H1 (cell line): ENCODE measurements at regions not wholly inside any gene's neighbourhood (a gene's known extent, or its start where the extent isn't known, plus 50 kb on each side); places are given as distances from the start of the nearest gene placed in this dataset.

Experiments used
- CHD2 ChIP-seq: IDR thresholded peaks from 2 replicates; pipeline ENCODE4 v1.6.1; 2012; ENCODE audit warnings: low read length, improper control_type of control experiment
- CREB1 ChIP-seq: IDR thresholded peaks from 2 replicates; pipeline ENCODE4 v1.6.1; 2012; ENCODE audit warnings: inconsistent platforms
- CTCF ChIP-seq, 3 experiments: IDR thresholded peaks; 1 replicate in 2 of 3; 2 replicates in 1 of 3; pipeline versions ENCODE4 v1.5.1 to v1.6.1; 2011; ENCODE audit warnings: low read length in 3 of 3, mild to moderate bottlenecking in 3 of 3, inconsistent platforms in 2 of 3, low read depth in 1 of 3, moderate library complexity in 1 of 3; ENCODE audit not compliant: insufficient read depth in 1 of 3; ENCODE audit errors: control extremely low read depth in 1 of 3
- EZH2 ChIP-seq: fragments of 200-600 bp; sonication (generic); IDR thresholded peaks from 2 replicates; pipeline ENCODE4 v1.7.1; 2012; ENCODE audit warnings: low read depth, mild to moderate bottlenecking, moderate library complexity, low read length, inconsistent platforms; ENCODE audit not compliant: severe bottlenecking
- MAX ChIP-seq: IDR thresholded peaks from 2 replicates; pipeline ENCODE4 v1.6.1; 2012; ENCODE audit warnings: inconsistent platforms
- NRF1 ChIP-seq: IDR thresholded peaks from 2 replicates; pipeline ENCODE4 v1.6.1; 2011; ENCODE audit warnings: mild to moderate bottlenecking, low read depth, low read length, improper control_type of control experiment
- POLR2A ChIP-seq, 2 experiments: IDR thresholded peaks; 1 replicate in 1 of 2; 2 replicates in 1 of 2; pipeline ENCODE4 v1.6.1; 2011; ENCODE audit warnings: low read depth in 2 of 2, low read length in 2 of 2, mild to moderate bottlenecking in 2 of 2; ENCODE audit errors: control extremely low read depth in 1 of 2
- POLR2AphosphoS5 ChIP-seq: IDR thresholded peaks from 2 replicates; pipeline ENCODE4 v1.6.1; 2011; ENCODE audit warnings: low read depth, low read length
- POU5F1 ChIP-seq: IDR thresholded peaks from 2 replicates; pipeline ENCODE4 v1.6.1; 2011; ENCODE audit warnings: low read depth, mild to moderate bottlenecking, low read length, moderate library complexity
- RXRA ChIP-seq: IDR thresholded peaks from 2 replicates; pipeline ENCODE4 v1.6.1; 2011; ENCODE audit warnings: low read depth, mild to moderate bottlenecking, low read length, moderate library complexity; ENCODE audit not compliant: insufficient read depth
- SIN3A ChIP-seq, 2 experiments: IDR thresholded peaks in 1 of 2; conservative IDR thresholded peaks in 1 of 2; 2 replicates each; pipeline ENCODE4 v1.6.1; 2011 to 2012; ENCODE audit warnings: low read length in 2 of 2, improper control_type of control experiment in 1 of 2, low read depth in 1 of 2, mild to moderate bottlenecking in 1 of 2
- SP1 ChIP-seq: IDR thresholded peaks from 2 replicates; pipeline ENCODE4 v1.6.1; 2011; ENCODE audit warnings: low read depth, low read length
- SP4 ChIP-seq: IDR thresholded peaks from 2 replicates; pipeline ENCODE4 v1.6.1; 2012; ENCODE audit warnings: low read length, inconsistent platforms

- TF ChIP-seq CTCF (IDR thresholded peaks at IDR 0.05; ENCODE audit: control extremely low read depth in 1 of 3, insufficient read depth in 1 of 3, low read depth in 1 of 3, low read length in 3 of 3), result no peak
- TF ChIP-seq NRF1, result no peak
- TF ChIP-seq POLR2A (IDR thresholded peaks at IDR 0.05; ENCODE audit: control extremely low read depth in 1 of 2, low read depth in 2 of 2, low read length in 2 of 2), result no peak
- TF ChIP-seq SP1, result no peak
- TF ChIP-seq CREB1, result no peak
- TF ChIP-seq CHD2, result no peak
- TF ChIP-seq SIN3A (conservative IDR thresholded peaks at IDR 0.05 in 1 of 2, IDR thresholded peaks at IDR 0.05 in 1 of 2; ENCODE audit: low read depth in 1 of 2, low read length in 2 of 2), result no peak
- TF ChIP-seq SP4, result no peak
- no peak for TF ChIP-seq POU5F1
- TF ChIP-seq POLR2AphosphoS5, result no peak
- no peak for TF ChIP-seq MAX
- no peak for TF ChIP-seq EZH2
- no peak for TF ChIP-seq RXRA
Measured at GRCh38 chr6:11350294-11350693, 117.8 kb upstream of the NEDD9 start.
